ENCODE measurements at regions not wholly inside any gene's neighbourhood (a gene's known extent, or its start where the extent isn't known, plus 50 kb on each side); places are given as distances from the start of the nearest gene placed in this dataset.

- no peak for DNase-seq
Observed at GRCh38 chr6:131510591-131510990, 62.4 kb upstream of the ARG1 start.

- peak; percentile 35 to 37 for DNase-seq
Observed at GRCh38 chr6:131519670-131520436, 53.2 kb upstream of the ARG1 start.
